Liver (tissue), 8 donors: ENCODE measurements at regions not wholly inside any gene's neighbourhood (a gene's known extent, or its start where the extent isn't known, plus 50 kb on each side); places are given as distances from the start of the nearest gene placed in this dataset.

Experiments
- DNase-seq: peaks from one replicate; pipeline ENCODE4 v3.0.0-alpha.2; 2017; ENCODE audit warnings: low spot score
- H3K27ac ChIP-seq, 2 donors: one replicate each; pipeline ENCODE4 v1.7.0; 2013; ENCODE audit warnings: inconsistent platforms in 2 of 2, low read length in 2 of 2, control low read depth in 1 of 2, low read depth in 1 of 2, mild to moderate bottlenecking in 1 of 2
- H3K27me3 ChIP-seq, 4 donors: one replicate each; pipeline versions ENCODE4 v1.6.1 to v1.7.0; 2013; ENCODE audit warnings: low read length in 3 of 4, inconsistent platforms in 1 of 4, mild to moderate bottlenecking in 1 of 4, moderate library complexity in 1 of 4; ENCODE audit not compliant: control insufficient read depth in 4 of 4, insufficient read depth in 4 of 4
- H3K36me3 ChIP-seq, 4 donors: one replicate each; pipeline versions ENCODE4 v1.6.1 to v1.7.0; 2013; ENCODE audit warnings: low read length in 3 of 4, mild to moderate bottlenecking in 3 of 4, low read depth in 1 of 4, moderate library complexity in 1 of 4; ENCODE audit not compliant: control insufficient read depth in 4 of 4, insufficient read depth in 3 of 4
- H3K4me1 ChIP-seq, 4 donors: one replicate each; pipeline versions ENCODE4 v1.6.1 to v1.7.0; 2013; ENCODE audit warnings: low read length in 3 of 4, mild to moderate bottlenecking in 3 of 4, moderate library complexity in 1 of 4; ENCODE audit not compliant: control insufficient read depth in 4 of 4, insufficient read depth in 4 of 4
- H3K4me3 ChIP-seq, 3 donors: one replicate each; pipeline versions ENCODE4 v1.6.1 to v1.7.0; 2013; ENCODE audit warnings: low read length in 3 of 3, control low read depth in 1 of 3, low read depth in 1 of 3, mild to moderate bottlenecking in 1 of 3
- H3K9ac ChIP-seq, 2 donors: one replicate each; pipeline ENCODE4 v1.7.0; 2013; ENCODE audit warnings: low read length in 2 of 2, mild to moderate bottlenecking in 2 of 2, moderate library complexity in 2 of 2, control low read depth in 1 of 2, low read depth in 1 of 2
- H3K9me3 ChIP-seq, 4 donors: one replicate each; pipeline versions ENCODE4 v1.6.1 to v1.7.0; 2013; ENCODE audit warnings: low read length in 3 of 4; ENCODE audit not compliant: control insufficient read depth in 4 of 4
- ATF3 ChIP-seq: IDR thresholded peaks from 2 replicates; pipeline ENCODE4 v1.6.1; 2016; ENCODE audit warnings: antibody characterized with exemption
- CTCF ChIP-seq: fragments of 150-350 bp; IDR thresholded peaks from 2 replicates; pipeline ENCODE4 v1.5.1; 2017; ENCODE audit warnings: improper control_type of control experiment, low read depth, low read length; ENCODE audit not compliant: missing input control
- FOXA1 ChIP-seq: IDR thresholded peaks from 2 replicates; pipeline ENCODE4 v1.6.1; 2016; ENCODE audit warnings: antibody characterized with exemption
- GABPA ChIP-seq, 2 donors: IDR thresholded peaks in 1 of 2; conservative IDR thresholded peaks in 1 of 2; 2 replicates each; pipeline ENCODE4 v1.6.1; 2016; ENCODE audit warnings: antibody characterized with exemption in 2 of 2, mild to moderate bottlenecking in 1 of 2, moderate library complexity in 1 of 2
- HNF4A ChIP-seq, 2 donors: conservative IDR thresholded peaks; 2 replicates each; pipeline ENCODE4 v1.6.1; 2016; ENCODE audit warnings: antibody characterized with exemption in 2 of 2, mild to moderate bottlenecking in 2 of 2
- HNF4G ChIP-seq: IDR thresholded peaks from 2 replicates; pipeline ENCODE4 v1.6.1; 2016; ENCODE audit warnings: antibody characterized with exemption
- MAX ChIP-seq: IDR thresholded peaks from 2 replicates; pipeline ENCODE4 v1.6.1; 2016; ENCODE audit warnings: antibody characterized with exemption
- NR2F2 ChIP-seq: IDR thresholded peaks from 2 replicates; pipeline ENCODE4 v1.6.1; 2016; ENCODE audit warnings: antibody characterized with exemption
- RAD21 ChIP-seq, 2 donors: IDR thresholded peaks; 2 replicates each; pipeline ENCODE4 v1.6.1; 2016; ENCODE audit warnings: antibody characterized with exemption in 2 of 2, mild to moderate bottlenecking in 2 of 2
- REST ChIP-seq: IDR thresholded peaks from 2 replicates; pipeline ENCODE4 v1.6.1; 2016; ENCODE audit warnings: antibody characterized with exemption, mild to moderate bottlenecking
- RXRA ChIP-seq, 2 donors: IDR thresholded peaks; 2 replicates each; pipeline ENCODE4 v1.6.1; 2017 to 2018; ENCODE audit warnings: antibody characterized with exemption in 2 of 2, mild to moderate bottlenecking in 1 of 2
- TAF1 ChIP-seq: conservative IDR thresholded peaks from 2 replicates; pipeline ENCODE4 v1.6.1; 2016; ENCODE audit warnings: antibody characterized with exemption, mild to moderate bottlenecking
- YY1 ChIP-seq: IDR thresholded peaks from 2 replicates; pipeline ENCODE4 v1.6.1; 2016; ENCODE audit warnings: antibody characterized with exemption, mild to moderate bottlenecking
- ZBTB33 ChIP-seq: IDR thresholded peaks from 2 replicates; pipeline ENCODE4 v1.6.1; 2016; ENCODE audit warnings: antibody characterized with exemption
- WGBS: extraction: QIAGEN DNeasy Blood & Tissue Kit; methylation state at CpG from one replicate; pipeline ENCODE4 v1.1.7; 2013; 5-methylcytosine and 5-hydroxymethylcytosine counted together
- donor health status: healthy.
- donor health status: healthy.
- donor health status: healthy.
- donor health status: healthy.
- donor health status: healthy.

- 74% methylated on average over 1 of the region's 1 CpG for WGBS
- no peak overlapping the region for H3K27ac ChIP-seq
- H3K9ac ChIP-seq, result no peak overlapping the region
- H3K27me3 ChIP-seq, result no peaks in the 10 kb centered on the region
- H3K4me1 ChIP-seq, result no peaks in the 10 kb centered on the region
- peaks cover 0 to 3% (median 0%) of the 10 kb centered on the region in 4 donors for H3K9me3 ChIP-seq
- TF ChIP-seq FOXA1 (no peak), TAF1 (no peak), MAX (no peak), RAD21 (IDR thresholded peaks at IDR 0.05) (no peak)
- DNase-seq, result no peak
- no peak overlapping the region for H3K4me3 ChIP-seq
- no peaks in the 10 kb centered on the region for H3K36me3 ChIP-seq
Observed at GRCh38 chr21:19776076-19776475, 1222.1 kb upstream of the NCAM2 start.

GRCh38 chr21:19781881-19782652 lies 1216.1 kb upstream of the NCAM2 start:
- H3K9me3 ChIP-seq, result peaks cover 0 to 5% (median 0%) of the 10 kb centered on the region in 4 donors
- no peak overlapping the region for H3K27ac ChIP-seq
- H3K27me3 ChIP-seq, result no peaks in the 10 kb centered on the region
- no peaks in the 10 kb centered on the region for H3K36me3 ChIP-seq
- DNase-seq, result no peak
- H3K9ac ChIP-seq, result no peak overlapping the region
- no peaks in the 10 kb centered on the region for H3K4me1 ChIP-seq
- 74% methylated on average over 7 of the region's 7 CpGs for WGBS
- H3K4me3 ChIP-seq, result no peak overlapping the region
- no peak for TF ChIP-seq RXRA (IDR thresholded peaks at IDR 0.05)
- TF ChIP-seq ATF3, result no peak
- TF ChIP-seq HNF4A (conservative IDR thresholded peaks at IDR 0.05), result no peak
- no peak for TF ChIP-seq MAX
- TF ChIP-seq ZBTB33, result no peak

- TF ChIP-seq MAX (no peak), NR2F2 (no peak), TAF1 (no peak), REST (no peak), ATF3 (no peak), HNF4A (conservative IDR thresholded peaks at IDR 0.05) (no peak), YY1 (no peak), CTCF (no peak), HNF4G (no peak), ZBTB33 (no peak), GABPA (IDR thresholded peaks at IDR 0.05 in 1 of 2, conservative IDR thresholded peaks at IDR 0.05 in 1 of 2) (no peak), RXRA (IDR thresholded peaks at IDR 0.05) (no peak)
- no peak overlapping the region for H3K9ac ChIP-seq
- no peak overlapping the region for H3K27ac ChIP-seq
- H3K9me3 ChIP-seq, result peaks cover 0 to 2% (median 0%) of the 10 kb centered on the region in 4 donors
- H3K4me1 ChIP-seq, result no peaks in the 10 kb centered on the region
- no peaks in the 10 kb centered on the region for H3K36me3 ChIP-seq
- 73% methylated on average over 3 of the region's 3 CpGs for WGBS
- DNase-seq, result no peak
- H3K27me3 ChIP-seq, result no peaks in the 10 kb centered on the region
- H3K4me3 ChIP-seq, result no peak overlapping the region
Observed at GRCh38 chr21:19785941-19786340, 1212.3 kb upstream of the NCAM2 start.
